GM23248 (cell line): ENCODE measurements at regions not wholly inside any gene's neighbourhood (a gene's known extent, or its start where the extent isn't known, plus 50 kb on each side); places are given as distances from the start of the nearest gene placed in this dataset.
A peak's percentile ranks its signal among the peaks of the same experiment; 100 is the strongest.
"Not testable (repeated sequence)": the region's sequence is repeated elsewhere in the genome, so short reads cannot be mapped to it uniquely, and the experiment has no call there.

Experiments used
- DNase-seq: peaks from one replicate; pipeline ENCODE4 v3.0.0-alpha.2; 2015
- H2AFZ ChIP-seq: fragments of 200-600 bp; sonication (generic); 2 replicates; pipeline ENCODE4 v1.6.1; 2016; ENCODE audit warnings: antibody characterized with exemption
- H3F3A ChIP-seq: fragments of 200-600 bp; sonication (generic); 2 replicates; pipeline ENCODE4 v1.6.1; 2016; ENCODE audit warnings: mild to moderate bottlenecking, antibody characterized with exemption, mixed run types; ENCODE audit not compliant: insufficient read depth
- H3K27ac ChIP-seq: fragments of 200-600 bp; sonication (generic); 2 replicates; pipeline ENCODE4 v1.5.1; 2016; ENCODE audit warnings: mild to moderate bottlenecking
- H3K27me3 ChIP-seq: fragments of 200-600 bp; sonication (generic); replicated peaks from 2 replicates; pipeline ENCODE4 v1.6.1; 2016; ENCODE audit warnings: mild to moderate bottlenecking; ENCODE audit not compliant: insufficient read depth
- H3K36me3 ChIP-seq: fragments of 200-600 bp; sonication (generic); 2 replicates; pipeline ENCODE4 v1.6.1; 2016; ENCODE audit warnings: low read depth, mild to moderate bottlenecking
- H3K4me1 ChIP-seq: fragments of 200-600 bp; sonication (generic); 2 replicates; pipeline ENCODE4 v1.6.1; 2016; ENCODE audit warnings: mild to moderate bottlenecking; ENCODE audit not compliant: insufficient read depth
- H3K4me2 ChIP-seq: fragments of 200-600 bp; sonication (generic); one replicate; pipeline ENCODE4 v1.6.1; 2016; ENCODE audit warnings: mild to moderate bottlenecking; ENCODE audit not compliant: unreplicated experiment
- H3K4me3 ChIP-seq: fragments of 200-600 bp; sonication (generic); 2 replicates; pipeline ENCODE4 v1.5.1; 2016; ENCODE audit warnings: mild to moderate bottlenecking
- H3K79me2 ChIP-seq: fragments of 200-600 bp; sonication (generic); 2 replicates; pipeline ENCODE4 v1.6.1; 2016; ENCODE audit warnings: mild to moderate bottlenecking; ENCODE audit not compliant: insufficient read depth
- H3K9ac ChIP-seq: fragments of 200-600 bp; sonication (generic); 2 replicates; pipeline ENCODE4 v1.6.1; 2016; ENCODE audit warnings: mild to moderate bottlenecking
- H3K9me2 ChIP-seq: fragments of 200-600 bp; sonication (generic); 2 replicates; pipeline ENCODE4 v1.6.1; 2016; ENCODE audit warnings: mixed run types, mild to moderate bottlenecking, moderate library complexity; ENCODE audit not compliant: insufficient read depth
- H3K9me3 ChIP-seq: fragments of 200-600 bp; sonication (generic); one replicate; pipeline ENCODE4 v1.6.1; 2017; ENCODE audit warnings: low read depth
- H4K20me1 ChIP-seq: fragments of 200-600 bp; sonication (generic); 2 replicates; pipeline ENCODE4 v1.6.0; 2016; ENCODE audit not compliant: insufficient read depth
- EZH2 ChIP-seq: fragments of 200-600 bp; sonication (generic); IDR thresholded peaks from 2 replicates; pipeline ENCODE4 v1.6.1; 2018; ENCODE audit warnings: antibody characterized with exemption, mild to moderate bottlenecking; ENCODE audit not compliant: insufficient read depth, poor library complexity, severe bottlenecking
- EZH2phosphoT487 ChIP-seq: fragments of 200-600 bp; sonication (generic); IDR thresholded peaks from 2 replicates; pipeline ENCODE4 v1.6.1; 2018; ENCODE audit warnings: antibody characterized with exemption, moderate library complexity, mild to moderate bottlenecking, low read depth; ENCODE audit not compliant: insufficient read depth
- WGBS, 2 experiments: methylation state at CpG; one replicate each; pipeline ENCODE4 v1.1.6; 2015 to 2017; ENCODE audit warnings: low lambda C conversion rate in 2 of 2, low coverage in 1 of 2; ENCODE audit errors: missing lambda C conversion rate in 2 of 2; 5-methylcytosine and 5-hydroxymethylcytosine counted together
- in situ Hi-C: fragments of 300-500 bp; cut with MboI; formaldehyde crosslinking; loops from 2 replicates; pipeline ENCODE4 v1.15.0; 2020

DNA sequence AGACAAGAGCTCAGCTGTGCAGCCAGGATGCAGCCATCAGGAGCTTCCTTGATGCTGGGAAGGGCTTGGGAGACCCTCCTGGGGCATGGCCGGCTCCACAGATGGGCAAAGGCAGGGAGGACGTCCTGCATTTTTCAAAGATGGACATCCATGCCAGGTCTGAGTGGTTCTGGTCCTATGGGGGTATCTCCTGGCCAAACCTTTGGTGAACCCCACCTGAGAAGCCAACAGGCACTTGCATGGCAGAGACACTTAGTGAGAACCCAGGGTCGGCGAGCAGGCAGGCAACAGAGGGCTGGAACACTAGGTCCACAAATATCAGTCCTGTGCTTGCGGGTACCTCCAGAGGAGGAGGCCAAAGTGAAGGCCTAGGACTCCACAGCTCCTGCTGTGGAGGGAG is 70.0 kb downstream of the KCTD15 start:
- in situ Hi-C loops: no loop called here
- no peaks in the 10 kb centered on the region for H3K9me3 ChIP-seq
- H3K4me3 ChIP-seq: no peak overlapping the region
- no peak for DNase-seq
- peaks cover 8% of the 10 kb centered on the region for H3K27me3 ChIP-seq
- no peaks in the 10 kb centered on the region for H3K9me2 ChIP-seq
- 54 to 62% methylated on average over 5 of the region's 5 CpGs for WGBS, 2 experiments
- no peak overlapping the region for H3K9ac ChIP-seq
- no peaks in the 10 kb centered on the region for H4K20me1 ChIP-seq
- H3K36me3 ChIP-seq: no peaks in the 10 kb centered on the region
- no peak overlapping the region for H2AFZ ChIP-seq
- no peaks in the 10 kb centered on the region for H3K79me2 ChIP-seq
- no peak for TF ChIP-seq EZH2
- TF ChIP-seq EZH2phosphoT487: no peak
- peaks cover 12% of the 10 kb centered on the region for H3K4me1 ChIP-seq
- H3F3A ChIP-seq: no peaks in the 10 kb centered on the region
- H3K27ac ChIP-seq: no peak overlapping the region
- no peak overlapping the region for H3K4me2 ChIP-seq

GRCh38 chr19:33868076-33868735 is 71.5 kb downstream of the KCTD15 start:
- Histone ChIP-seq H4K20me1 (no peaks in the 10 kb centered on the region), H2AFZ (peak overlapping the region; percentile 85), H3K27ac (no peak overlapping the region), H3K4me1 (peaks cover 12% of the 10 kb centered on the region), H3K27me3 (peaks cover 8% of the 10 kb centered on the region), H3K9ac (peak overlapping the region; percentile 49), H3K4me2 (peak overlapping the region; percentile 77), H3K4me3 (peak overlapping the region; percentile 59), H3F3A (no peaks in the 10 kb centered on the region), H3K79me2 (no peaks in the 10 kb centered on the region), H3K9me2 (no peaks in the 10 kb centered on the region), H3K36me3 (no peaks in the 10 kb centered on the region), H3K9me3 (no peaks in the 10 kb centered on the region)
- TF ChIP-seq EZH2 (no peak), EZH2phosphoT487 (no peak)
- WGBS, 2 experiments: 3 to 6% methylated on average over 17 of the region's 17 CpGs
- in situ Hi-C loops: no loop called here
- DNase-seq: peak; percentile 24

GRCh38 chr19:33868788-33869412 is 72.2 kb downstream of the KCTD15 start:
- peak overlapping the region; percentile 49 for H3K9ac ChIP-seq
- TF ChIP-seq EZH2 (no peak), EZH2phosphoT487 (no peak)
- no peaks in the 10 kb centered on the region for H3K9me2 ChIP-seq
- peak overlapping the region; percentile 59 for H3K4me3 ChIP-seq
- peak overlapping the region; percentile 77 for H3K4me2 ChIP-seq
- in situ Hi-C loops: no loop called here
- DNase-seq: peak; percentile 67
- no peaks in the 10 kb centered on the region for H4K20me1 ChIP-seq
- no peak overlapping the region for H3K27ac ChIP-seq
- H3K4me1 ChIP-seq: peaks cover 12% of the 10 kb centered on the region
- H2AFZ ChIP-seq: peak overlapping the region; percentile 85
- no peaks in the 10 kb centered on the region for H3K9me3 ChIP-seq
- peaks cover 8% of the 10 kb centered on the region for H3K27me3 ChIP-seq
- 8 to 11% methylated on average over 21 of the region's 21 CpGs for WGBS, 2 experiments
- no peaks in the 10 kb centered on the region for H3K79me2 ChIP-seq
- H3K36me3 ChIP-seq: no peaks in the 10 kb centered on the region
- H3F3A ChIP-seq: no peaks in the 10 kb centered on the region

GRCh38 chr19:33870298-33870932 is 73.7 kb downstream of the KCTD15 start:
- H3K9me2 ChIP-seq, H3K9me3 ChIP-seq, H4K20me1 ChIP-seq, H3K4me3 ChIP-seq, H3K36me3 ChIP-seq, H3K27me3 ChIP-seq, H2AFZ ChIP-seq, H3F3A ChIP-seq, in situ Hi-C loops, H3K79me2 ChIP-seq, H3K4me2 ChIP-seq, DNase-seq, H3K9ac ChIP-seq, H3K27ac ChIP-seq: not testable (repeated sequence)
- 64 to 82% methylated on average over 1 of the region's 1 CpG for WGBS, 2 experiments
- H3K4me1 ChIP-seq: peaks cover 12% of the 10 kb centered on the region
